Endothelial cell of umbilical vein (primary cell): ENCODE measurements at regions not wholly inside any gene's neighbourhood (a gene's known extent, or its start where the extent isn't known, plus 50 kb on each side); places are given as distances from the start of the nearest gene placed in this dataset.

ENCODE experiments used
- BruUV-seq: library from RNA; stranded (reverse); fragments of 400-500 nt; replicated peaks from 2 replicates; lab custom pipeline; 2021; lab: Mats Ljungman, UMichigan
- CTCF ChIA-PET: fragments of 300-600, 350-600 bp; sonication (Branson Sonifier 250); formaldehyde crosslinking; loops from one replicate; lab custom pipeline; 2021; ENCODE audit warnings: antibody characterized with exemption, inconsistent platforms; lab: Charles Lee
- POLR2A ChIA-PET: fragments of 300-600, 350-600 bp; sonication (Branson Sonifier 250); formaldehyde crosslinking; loops from one replicate; lab custom pipeline; 2021; ENCODE audit warnings: antibody characterized with exemption, inconsistent platforms; lab: Charles Lee
- DNase-seq: peaks from one replicate; pipeline ENCODE4 v3.0.0-alpha.2; 2011; ENCODE audit warnings: low read depth, low spot score
- FAIRE-seq: peaks from 2 replicates; lab custom pipeline; 2011; peaks lifted over from hg19 to GRCh38; lab: Jason Lieb, UNC
- H2AFZ ChIP-seq: 2 replicates; pipeline ENCODE4 v1.6.0; 2012; ENCODE audit warnings: low read depth, low read length, control low read depth, inconsistent platforms
- H3K27ac ChIP-seq: 2 replicates; pipeline ENCODE4 v1.5.1; 2011; ENCODE audit warnings: low read depth, mild to moderate bottlenecking, control low read depth, low read length, moderate library complexity; ENCODE audit not compliant: insufficient read depth
- H3K27me3 ChIP-seq, 2 experiments: 2 replicates each; pipeline versions ENCODE4 v1.6.0 to v1.6.1; 2011; ENCODE audit warnings: low read length in 2 of 2, mixed read lengths in 1 of 2; ENCODE audit not compliant: control insufficient read depth in 2 of 2, insufficient read depth in 2 of 2
- H3K36me3 ChIP-seq, 2 experiments: 2 replicates in 1 of 2; 3 replicates in 1 of 2; pipeline ENCODE4 v1.5.1; 2011; ENCODE audit warnings: low read length in 2 of 2, mild to moderate bottlenecking in 1 of 2, moderate library complexity in 1 of 2; ENCODE audit not compliant: control insufficient read depth in 2 of 2, insufficient read depth in 2 of 2; ENCODE audit errors: extremely low read depth in 1 of 2
- H3K4me1 ChIP-seq: 3 replicates; pipeline ENCODE4 v1.5.1; 2011; ENCODE audit warnings: mild to moderate bottlenecking, low read length; ENCODE audit not compliant: control insufficient read depth, insufficient read depth; ENCODE audit errors: extremely low read depth
- H3K4me2 ChIP-seq: 2 replicates; pipeline ENCODE4 v1.6.1; 2011; ENCODE audit warnings: low read length, control low read depth, mixed read lengths; ENCODE audit not compliant: insufficient read depth
- H3K4me3 ChIP-seq, 3 experiments: fragments of 200-600 bp in 1 of 3; sonication (generic), shearing (Covaris generic) in 1 of 3; replicated peaks in 1 of 3; 2 replicates each; pipeline ENCODE4 v1.5.1; 2011 to 2016; ENCODE audit warnings: control low read depth in 3 of 3, low read length in 3 of 3, mild to moderate bottlenecking in 2 of 3, inconsistent platforms in 1 of 3, low read depth in 1 of 3, moderate library complexity in 1 of 3; ENCODE audit not compliant: insufficient read depth in 1 of 3
- H3K79me2 ChIP-seq: 2 replicates; pipeline ENCODE4 v1.6.0; 2012; ENCODE audit warnings: low read length, inconsistent platforms; ENCODE audit not compliant: control insufficient read depth, insufficient read depth
- H3K9ac ChIP-seq: replicated peaks from 2 replicates; pipeline ENCODE3; 2011; ENCODE audit warnings: low read length, control low read depth; ENCODE audit not compliant: insufficient read depth; ENCODE audit errors: extremely low read depth
- H3K9me1 ChIP-seq: replicated peaks from 3 replicates; pipeline ENCODE4 v1.6.0; 2011; ENCODE audit warnings: mild to moderate bottlenecking, low read length; ENCODE audit not compliant: control insufficient read depth, insufficient read depth; ENCODE audit errors: extremely low read depth
- H3K9me3 ChIP-seq: replicated peaks from 2 replicates; pipeline ENCODE4 v1.5.1; 2012; ENCODE audit warnings: low read length, inconsistent platforms; ENCODE audit not compliant: control insufficient read depth, insufficient read depth
- H4K20me1 ChIP-seq: replicated peaks from 2 replicates; pipeline ENCODE3; 2011; ENCODE audit warnings: mild to moderate bottlenecking, low read length; ENCODE audit not compliant: control insufficient read depth, insufficient read depth; ENCODE audit errors: extremely low read depth
- CTCF ChIP-seq, 2 donors: IDR thresholded peaks; 1 replicate in 1 of 2; 2 replicates in 1 of 2; pipeline ENCODE4 v1.5.1; 2011; ENCODE audit warnings: low read length in 2 of 2, mild to moderate bottlenecking in 2 of 2, moderate library complexity in 2 of 2, control low read depth in 1 of 2, inconsistent platforms in 1 of 2, low read depth in 1 of 2; ENCODE audit not compliant: insufficient read depth in 1 of 2; ENCODE audit errors: extremely low read depth in 1 of 2
- EZH2 ChIP-seq: IDR thresholded peaks from 2 replicates; pipeline ENCODE4 v1.6.1; 2012; ENCODE audit warnings: borderline replicate concordance, low read depth, mild to moderate bottlenecking, moderate library complexity, low read length, inconsistent platforms; ENCODE audit not compliant: severe bottlenecking
- FOS ChIP-seq: IDR thresholded peaks from 2 replicates; pipeline ENCODE4 v1.6.1; 2011; ENCODE audit warnings: mild to moderate bottlenecking, low read length, moderate library complexity, borderline replicate concordance; ENCODE audit not compliant: insufficient read depth
- GATA2 ChIP-seq: IDR thresholded peaks from 2 replicates; pipeline ENCODE4 v1.7.0; 2011; ENCODE audit warnings: low read depth, mild to moderate bottlenecking, moderate library complexity, mixed read lengths, low read length; ENCODE audit not compliant: insufficient read length, insufficient read depth
- JUN ChIP-seq: IDR thresholded peaks from 2 replicates; pipeline ENCODE4 v1.6.1; 2011; ENCODE audit warnings: borderline replicate concordance, low read depth; ENCODE audit not compliant: insufficient read length, insufficient read depth
- MYC ChIP-seq: IDR thresholded peaks from one replicate; pipeline ENCODE4 v1.6.1; 2011; ENCODE audit warnings: mild to moderate bottlenecking, low read depth, low read length
- POLR2A ChIP-seq: IDR thresholded peaks from 2 replicates; pipeline ENCODE4 v1.6.1; 2012; ENCODE audit warnings: low read depth, mild to moderate bottlenecking, control low read depth, low read length
- POLR2AphosphoS5 ChIP-seq: IDR thresholded peaks from 2 replicates; pipeline ENCODE4 v1.6.1; 2012; ENCODE audit warnings: low read depth, mild to moderate bottlenecking, control low read depth, low read length, moderate library complexity; ENCODE audit not compliant: insufficient read depth
- dilution Hi-C: fragments of 300-500 bp; cut with MboI; formaldehyde crosslinking; loops from one replicate; pipeline ENCODE4 v1.15.0; 2019; ENCODE audit warnings: low sequenced_read_pairs; ENCODE audit not compliant: extremely low pct_ligation_motif_present
- intact Hi-C: fragments of 100-400 bp; cut with micrococcal nuclease; formaldehyde crosslinking; loops from one replicate; pipeline ENCODE4 v1.10.0; 2022
- TF ChIP-seq, protein P1 (sequence below): IDR thresholded peaks from 2 replicates; pipeline ENCODE4 v1.6.1; 2011; ENCODE audit not compliant: insufficient read depth, insufficient read length

DNA sequence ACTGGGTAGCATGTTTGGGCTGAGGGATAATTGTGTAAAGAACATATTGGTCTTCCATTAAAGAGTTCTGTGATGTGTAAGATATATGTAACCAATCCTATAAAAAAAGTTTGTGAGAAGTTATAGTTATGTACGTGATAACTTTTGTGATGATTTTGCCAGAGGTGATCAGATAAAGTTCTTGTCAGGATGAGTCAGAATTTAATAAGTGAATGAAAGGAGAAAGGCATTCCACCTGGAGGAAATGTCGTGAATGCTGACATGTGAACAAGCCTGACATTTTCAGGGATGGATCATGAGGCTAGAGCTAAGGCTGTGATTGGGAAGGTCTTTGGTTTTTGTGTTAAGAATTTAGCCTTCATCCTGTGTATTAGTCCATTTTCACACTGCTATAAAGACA lies 241.5 kb downstream of the SNAPC1 start:
- H3K9ac ChIP-seq: no peak overlapping the region
- H4K20me1 ChIP-seq: no peaks in the 10 kb centered on the region
- H3K27me3 ChIP-seq: peaks cover 2% of the 10 kb centered on the region in 2 experiments
- DNase-seq: no peak
- H3K36me3 ChIP-seq: no peaks in the 10 kb centered on the region
- intact Hi-C loops: no loop called here
- H3K4me2 ChIP-seq: no peak overlapping the region
- H2AFZ ChIP-seq: no peak overlapping the region
- no peak for TF ChIP-seq MYC
- TF ChIP-seq GATA2: no peak
- no peak for TF ChIP-seq POLR2A
- no peak for TF ChIP-seq CTCF (IDR thresholded peaks at IDR 0.05; ENCODE audit: extremely low read depth in 1 of 2, insufficient read depth in 1 of 2, low read depth in 1 of 2, low read length in 2 of 2)
- no peak for TF ChIP-seq EZH2
- no peak for TF ChIP-seq JUN
- TF ChIP-seq POLR2AphosphoS5: no peak
- no peak for TF ChIP-seq FOS
- TF ChIP-seq, protein P1, sequence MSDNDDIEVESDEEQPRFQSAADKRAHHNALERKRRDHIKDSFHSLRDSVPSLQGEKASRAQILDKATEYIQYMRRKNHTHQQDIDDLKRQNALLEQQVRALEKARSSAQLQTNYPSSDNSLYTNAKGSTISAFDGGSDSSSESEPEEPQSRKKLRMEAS: no peak
- no peak overlapping the region for H3K4me3 ChIP-seq
- POLR2A ChIA-PET: no interaction called here
- CTCF ChIA-PET: no interaction called here
- no peaks in the 10 kb centered on the region for H3K9me3 ChIP-seq
- no peaks in the 10 kb centered on the region for H3K9me1 ChIP-seq
- peaks cover 11% of the 10 kb centered on the region for H3K4me1 ChIP-seq
- FAIRE-seq: no peak
- no peak overlapping the region for H3K27ac ChIP-seq
- BruUV-seq: no TSS peak
- H3K79me2 ChIP-seq: no peaks in the 10 kb centered on the region
- dilution Hi-C loops: no loop called here
